Lower lobe of right lung (tissue), 2 donors: ENCODE measurements at regions not wholly inside any gene's neighbourhood (a gene's known extent, or its start where the extent isn't known, plus 50 kb on each side); places are given as distances from the start of the nearest gene placed in this dataset.

ENCODE experiments used
- ATAC-seq, 2 donors: fragments of 200-7000 bp; cut with Tn5 transposase; one replicate each; pipeline ENCODE4 v1.9.1; 2020 to 2022; ENCODE audit warnings: mild to moderate bottlenecking in 2 of 2, moderate library complexity in 2 of 2
- DNase-seq: peaks from one replicate; pipeline ENCODE4 v3.0.0-alpha.2; 2020
- H3K27ac ChIP-seq: fragments of 200-600 bp; one replicate; pipeline ENCODE4 v1.8.0; 2022
- H3K27me3 ChIP-seq: fragments of 200-600 bp; one replicate; pipeline ENCODE4 v1.8.0; 2022; ENCODE audit warnings: low read depth
- H3K36me3 ChIP-seq: fragments of 200-600 bp; one replicate; pipeline ENCODE4 v1.8.0; 2022; ENCODE audit warnings: mild to moderate bottlenecking
- H3K4me1 ChIP-seq: fragments of 200-600 bp; one replicate; pipeline ENCODE4 v1.8.0; 2022
- H3K4me3 ChIP-seq: fragments of 200-600 bp; one replicate; pipeline ENCODE4 v1.8.0; 2022; ENCODE audit warnings: mild to moderate bottlenecking
- H3K9me3 ChIP-seq: fragments of 200-600 bp; one replicate; pipeline ENCODE4 v1.8.0; 2022
- intact Hi-C: fragments of 100-400 bp; cut with DNase I; formaldehyde crosslinking; loops from one replicate; pipeline ENCODE4 v1.11.0; 2022
- TF ChIP-seq, protein P1 (sequence below): fragments of 200-600 bp; IDR thresholded peaks from one replicate; pipeline ENCODE4 v1.8.0; 2022; ENCODE audit warnings: antibody characterized with exemption, mild to moderate bottlenecking
- donor health status: DM: no; HTN: yes; CAD: no; lungs with severe emphysema.

DNA sequence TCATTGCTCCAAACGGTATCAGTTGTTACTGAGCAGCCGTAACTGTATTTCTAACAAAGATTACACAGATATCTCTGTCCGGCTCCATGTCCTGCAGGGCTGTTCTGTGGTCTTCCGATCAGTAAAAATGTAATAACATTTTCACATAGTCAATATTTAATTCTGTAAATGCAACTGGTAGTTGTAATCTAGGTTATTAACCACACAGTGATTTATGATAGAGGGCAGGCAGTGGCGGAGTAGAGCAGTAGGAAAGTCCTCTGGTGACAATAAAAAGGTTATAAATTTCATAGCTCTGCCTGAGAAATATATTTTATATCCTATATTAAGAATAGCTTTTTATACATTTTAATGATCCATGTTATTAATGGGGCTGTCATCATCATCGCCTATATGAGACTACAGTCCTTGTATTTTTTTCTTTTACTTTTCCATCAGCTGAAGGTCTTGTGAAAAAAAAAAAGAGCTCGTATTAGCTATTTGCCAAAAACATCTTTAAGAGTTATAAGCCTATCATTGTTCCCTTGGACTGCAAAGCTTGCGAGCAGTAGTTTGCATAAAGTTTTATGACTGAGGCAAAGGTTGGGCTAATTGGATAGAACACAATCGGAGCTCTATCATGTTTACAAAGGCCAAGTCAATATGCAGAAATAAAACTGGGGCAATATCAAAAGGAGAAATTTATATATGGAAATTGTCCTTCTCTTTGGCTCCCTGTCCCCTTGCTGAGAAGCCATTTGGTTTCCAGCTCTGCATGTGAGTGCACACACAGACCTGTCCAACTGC lies 648.0 kb downstream of the IRX1 start:
- no peaks in the 10 kb centered on the region for H3K9me3 ChIP-seq
- no peak for DNase-seq
- H3K4me3 ChIP-seq = no peak overlapping the region
- intact Hi-C loops = no loop called here
- TF ChIP-seq, protein P1, sequence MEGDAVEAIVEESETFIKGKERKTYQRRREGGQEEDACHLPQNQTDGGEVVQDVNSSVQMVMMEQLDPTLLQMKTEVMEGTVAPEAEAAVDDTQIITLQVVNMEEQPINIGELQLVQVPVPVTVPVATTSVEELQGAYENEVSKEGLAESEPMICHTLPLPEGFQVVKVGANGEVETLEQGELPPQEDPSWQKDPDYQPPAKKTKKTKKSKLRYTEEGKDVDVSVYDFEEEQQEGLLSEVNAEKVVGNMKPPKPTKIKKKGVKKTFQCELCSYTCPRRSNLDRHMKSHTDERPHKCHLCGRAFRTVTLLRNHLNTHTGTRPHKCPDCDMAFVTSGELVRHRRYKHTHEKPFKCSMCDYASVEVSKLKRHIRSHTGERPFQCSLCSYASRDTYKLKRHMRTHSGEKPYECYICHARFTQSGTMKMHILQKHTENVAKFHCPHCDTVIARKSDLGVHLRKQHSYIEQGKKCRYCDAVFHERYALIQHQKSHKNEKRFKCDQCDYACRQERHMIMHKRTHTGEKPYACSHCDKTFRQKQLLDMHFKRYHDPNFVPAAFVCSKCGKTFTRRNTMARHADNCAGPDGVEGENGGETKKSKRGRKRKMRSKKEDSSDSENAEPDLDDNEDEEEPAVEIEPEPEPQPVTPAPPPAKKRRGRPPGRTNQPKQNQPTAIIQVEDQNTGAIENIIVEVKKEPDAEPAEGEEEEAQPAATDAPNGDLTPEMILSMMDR = no peak
- H3K27me3 ChIP-seq = no peaks in the 10 kb centered on the region
- no peak overlapping the region for H3K27ac ChIP-seq
- no peak for ATAC-seq
- H3K4me1 ChIP-seq = no peaks in the 10 kb centered on the region
- H3K36me3 ChIP-seq = no peaks in the 10 kb centered on the region

- Histone ChIP-seq H3K4me1 (no peaks in the 10 kb centered on the region), H3K4me3 (no peak overlapping the region), H3K27me3 (no peaks in the 10 kb centered on the region), H3K27ac (no peak overlapping the region), H3K36me3 (no peaks in the 10 kb centered on the region), H3K9me3 (no peaks in the 10 kb centered on the region)
- DNase-seq (no peak), ATAC-seq (no peak)
- intact Hi-C loops = no loop called here
- TF ChIP-seq, protein P1 = no peak
These were observed 648.7 kb downstream of the IRX1 start for GRCh38 chr5:4244306-4244705.

GRCh38 chr5:4245076-4245475 lies 649.4 kb downstream of the IRX1 start:
- no peaks in the 10 kb centered on the region for H3K36me3 ChIP-seq
- no peaks in the 10 kb centered on the region for H3K9me3 ChIP-seq
- intact Hi-C loops = no loop called here
- H3K4me3 ChIP-seq = no peak overlapping the region
- ATAC-seq = no peak
- H3K27me3 ChIP-seq = no peaks in the 10 kb centered on the region
- TF ChIP-seq, protein P1 = no peak
- no peak overlapping the region for H3K27ac ChIP-seq
- no peaks in the 10 kb centered on the region for H3K4me1 ChIP-seq
- no peak for DNase-seq

- DNase-seq (no peak), ATAC-seq (no peak)
- no peaks in the 10 kb centered on the region for H3K9me3 ChIP-seq
- no peaks in the 10 kb centered on the region for H3K4me1 ChIP-seq
- no peak overlapping the region for H3K4me3 ChIP-seq
- H3K27ac ChIP-seq = no peak overlapping the region
- no peaks in the 10 kb centered on the region for H3K27me3 ChIP-seq
- H3K36me3 ChIP-seq = no peaks in the 10 kb centered on the region
- intact Hi-C loops = no loop called here
- TF ChIP-seq, protein P1 = no peak
These were observed 649.9 kb downstream of the IRX1 start for GRCh38 chr5:4245511-4245910.

DNA sequence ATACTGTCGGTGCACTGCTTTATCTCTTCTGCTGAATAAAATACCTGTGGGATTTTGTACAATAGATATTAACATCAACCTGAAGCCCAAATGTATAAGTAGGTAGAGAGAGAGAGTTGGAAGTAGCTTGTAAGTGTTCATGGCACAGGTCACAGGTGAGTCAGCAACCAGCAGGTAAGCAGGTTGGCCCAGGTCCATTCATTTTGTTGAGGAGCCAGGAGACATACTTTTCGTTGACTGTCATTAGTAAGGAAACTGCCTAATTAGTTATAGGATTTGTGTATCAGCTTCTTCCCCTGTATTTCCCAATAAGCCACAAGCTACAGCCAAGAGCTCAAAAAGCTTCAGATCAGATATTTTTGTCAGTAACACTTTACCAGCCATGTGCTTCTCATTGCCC lies 650.8 kb downstream of the IRX1 start:
- Histone ChIP-seq H3K9me3 (no peaks in the 10 kb centered on the region), H3K27ac (no peak overlapping the region), H3K27me3 (no peaks in the 10 kb centered on the region), H3K4me1 (no peaks in the 10 kb centered on the region), H3K36me3 (no peaks in the 10 kb centered on the region), H3K4me3 (no peak overlapping the region)
- ATAC-seq (no peak), DNase-seq (no peak)
- intact Hi-C loops = no loop called here
- TF ChIP-seq, protein P1 = no peak
